HL-60 (cell line): ENCODE measurements at regions not wholly inside any gene's neighbourhood (a gene's known extent, or its start where the extent isn't known, plus 50 kb on each side); places are given as distances from the start of the nearest gene placed in this dataset.

ENCODE experiments used
- CTCF ChIP-seq: IDR thresholded peaks from one replicate; pipeline ENCODE4 v1.5.1; 2011; ENCODE audit warnings: low read length, control low read depth, inconsistent platforms; ENCODE audit not compliant: insufficient read depth
- GABPA ChIP-seq: IDR thresholded peaks from 2 replicates; pipeline ENCODE4 v1.6.1; 2012; ENCODE audit warnings: low read depth
- POLR2AphosphoS5 ChIP-seq: IDR thresholded peaks from 2 replicates; pipeline ENCODE4 v1.6.1; 2012; ENCODE audit warnings: low read depth

DNA sequence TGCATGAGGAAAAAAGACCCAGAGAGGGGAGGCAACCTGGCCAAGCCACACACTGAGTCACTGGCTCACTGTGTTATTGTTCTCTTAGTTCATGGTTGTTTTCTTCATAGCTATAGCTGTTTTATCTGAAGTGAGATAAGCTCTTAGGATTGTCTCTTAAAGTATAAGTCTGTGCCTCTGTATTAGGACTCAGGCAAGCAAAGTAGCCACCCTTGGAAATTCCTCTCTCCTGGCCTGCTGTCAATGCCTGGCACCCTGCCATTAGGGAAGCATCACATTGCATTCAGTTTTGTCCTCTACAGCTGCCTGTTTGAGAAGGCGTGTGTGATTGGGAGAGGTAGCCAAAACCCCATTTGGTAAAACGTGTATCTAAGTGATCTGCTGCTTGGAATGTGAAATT, 147.4 kb upstream of the GLRA1 start:
- no peak for TF ChIP-seq CTCF
- no peak for TF ChIP-seq GABPA
- no peak for TF ChIP-seq POLR2AphosphoS5
